Adrenal gland (tissue), 9 donors: ENCODE measurements at regions not wholly inside any gene's neighbourhood (a gene's known extent, or its start where the extent isn't known, plus 50 kb on each side); places are given as distances from the start of the nearest gene placed in this dataset.

Experiments
- DNase-seq, 7 donors: peaks; one replicate each; pipeline ENCODE4 v3.0.0-alpha.2; 2019 to 2020
- H3K27ac ChIP-seq, 5 donors: fragments of 200-600 bp; sonication (generic) in 4 of 5; 1 replicate in 3 of 5; 2 replicates in 2 of 5; pipeline versions ENCODE4 v1.5.1 to v1.8.0; 2016 to 2020; ENCODE audit warnings: mild to moderate bottlenecking in 1 of 5
- H3K27me3 ChIP-seq: fragments of 200-600 bp; 2 replicates; pipeline ENCODE4 v1.8.0; 2021
- H3K36me3 ChIP-seq, 2 donors: fragments of 200-600 bp; replicated peaks in 1 of 2; 1 replicate in 1 of 2; 2 replicates in 1 of 2; pipeline versions ENCODE4 v1.5.1 to v1.8.0; 2018 to 2022
- H3K4me1 ChIP-seq, 2 donors: fragments of 200-600 bp; replicated peaks in 1 of 2; 1 replicate in 1 of 2; 2 replicates in 1 of 2; pipeline versions ENCODE4 v1.5.1 to v1.8.0; 2018 to 2021
- H3K4me3 ChIP-seq, 4 donors: fragments of 200-600 bp; sonication (generic) in 3 of 4; one replicate each; pipeline ENCODE4 v1.5.1; 2016 to 2018
- H3K9me3 ChIP-seq, 3 donors: fragments of 200-600 bp; sonication (generic) in 1 of 3; replicated peaks in 1 of 3; 1 replicate in 2 of 3; 2 replicates in 1 of 3; pipeline versions ENCODE4 v1.5.1 to v1.8.0; 2016 to 2021
- CTCF ChIP-seq, 6 experiments: fragments of 450-650 bp in 4 of 6; fragments of 200-600 bp in 2 of 6; sonication (generic) in 1 of 6; IDR thresholded peaks; 1 replicate in 5 of 6; 2 replicates in 1 of 6; pipeline versions ENCODE4 v1.5.1 to v1.8.0; 2016 to 2021; ENCODE audit warnings: antibody characterized with exemption in 6 of 6, mild to moderate bottlenecking in 2 of 6, moderate library complexity in 1 of 6
- POLR2A ChIP-seq, 2 donors: fragments of 450-650 bp; IDR thresholded peaks; one replicate each; pipeline ENCODE4 v1.6.1; 2017; ENCODE audit warnings: antibody characterized with exemption in 2 of 2, mild to moderate bottlenecking in 2 of 2, moderate library complexity in 1 of 2
- WGBS, 4 donors: extraction: QIAGEN DNeasy Blood & Tissue Kit in 2 of 4; methylation state at CpG; one replicate each; pipeline versions ENCODE4 v1.1.5 to v1.1.7; 2013 to 2017; 5-methylcytosine and 5-hydroxymethylcytosine counted together
- intact Hi-C, 2 donors: fragments of 100-400 bp; cut with DNase I; formaldehyde crosslinking; loops; one replicate each; pipeline versions ENCODE4 v1.14.1 to v1.15.0; 2022 to 2023
- donor health status: healthy with polysubstance abuse.
- donor health status: Bipolar disorder and iron deficiency.
- donor health status: DM: yes; HTN: yes; CAD: no.
- donor health status: DM: no; HTN: no; CAD: no.
- donor health status: DM: no; HTN: no; CAD: no.

DNA sequence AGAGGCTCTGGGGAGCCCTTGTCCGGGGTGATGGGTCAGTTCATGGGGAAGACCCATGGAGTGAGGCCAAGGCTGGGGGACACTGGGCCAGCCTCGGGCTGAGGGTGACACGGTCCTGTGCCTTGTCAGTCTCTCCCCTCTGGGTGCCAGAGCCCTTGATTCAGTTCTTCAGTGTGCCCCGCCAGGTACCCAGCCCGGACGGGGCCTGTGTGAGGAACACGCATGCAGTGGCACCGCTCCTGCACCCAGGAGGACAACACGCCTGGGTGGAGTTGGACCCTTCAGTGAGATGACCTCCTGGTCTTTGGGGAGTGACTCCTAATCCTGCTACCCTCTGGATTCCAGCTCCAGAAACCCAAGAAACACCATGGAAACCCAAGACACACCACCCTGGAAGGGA lies 264.4 kb downstream of the LOXHD1 start:
- no peaks in the 10 kb centered on the region for H3K4me1 ChIP-seq
- 84 to 95% (median 94%) methylated on average over 8 to 9 of the region's 9 CpGs; no CpG with 5 or more reads in 1 of the 4 donors for WGBS, 4 donors

GRCh38 chr18:46393230-46393629 lies 263.8 kb downstream of the LOXHD1 start:
- no peak for DNase-seq
- 78 to 84% (median 81%) methylated on average over 8 of the region's 8 CpGs for WGBS, 4 donors
- Histone ChIP-seq H3K36me3 (no peaks in the 10 kb centered on the region), H3K27ac (no peak overlapping the region), H3K9me3 (no peaks in the 10 kb centered on the region), H3K4me1 (no peaks in the 10 kb centered on the region), H3K4me3 (no peak overlapping the region), H3K27me3 (no peaks in the 10 kb centered on the region)
- intact Hi-C loops, result no loop called here
- no peak for TF ChIP-seq POLR2A (IDR thresholded peaks at IDR 0.05)
- no peak for TF ChIP-seq CTCF (IDR thresholded peaks at IDR 0.05)

More for the DNA sequence above, 264.4 kb downstream of the LOXHD1 start:
- intact Hi-C loops, result no loop called here
- no peak for TF ChIP-seq CTCF (IDR thresholded peaks at IDR 0.05)
- TF ChIP-seq POLR2A (IDR thresholded peaks at IDR 0.05), result no peak
- no peaks in the 10 kb centered on the region for H3K27me3 ChIP-seq
- H3K4me3 ChIP-seq, result no peak overlapping the region
- no peaks in the 10 kb centered on the region for H3K36me3 ChIP-seq
- H3K9me3 ChIP-seq, result no peaks in the 10 kb centered on the region
- H3K27ac ChIP-seq, result no peak overlapping the region
- no peak for DNase-seq

DNA sequence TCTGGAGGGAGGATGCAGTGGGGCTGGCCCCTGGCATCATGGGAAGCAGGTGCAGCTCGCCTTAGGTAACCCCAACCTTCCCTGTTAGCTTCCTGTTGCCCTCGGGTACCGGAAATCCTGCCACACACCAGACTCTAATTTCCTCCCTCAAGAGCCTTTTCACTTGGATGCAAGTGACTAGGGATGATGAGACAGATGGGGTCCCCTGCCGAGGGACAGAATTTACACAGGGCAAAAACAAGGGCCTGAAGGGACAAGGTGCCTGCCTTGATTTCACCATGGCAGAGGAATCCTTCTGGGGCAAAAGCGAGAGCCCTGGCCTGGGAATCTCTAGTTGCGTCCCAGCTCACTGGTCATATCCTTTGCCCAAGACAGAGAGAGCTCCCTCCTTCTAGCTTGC lies 263.1 kb downstream of the LOXHD1 start:
- no peaks in the 10 kb centered on the region for H3K36me3 ChIP-seq
- H3K9me3 ChIP-seq, result no peaks in the 10 kb centered on the region
- H3K4me3 ChIP-seq, result no peak overlapping the region
- WGBS, 4 donors, result 74 to 86% (median 78%) methylated on average over 5 to 6 of the region's 6 CpGs
- intact Hi-C loops, result no loop called here
- no peaks in the 10 kb centered on the region for H3K27me3 ChIP-seq
- DNase-seq, result no peak
- H3K4me1 ChIP-seq, result no peaks in the 10 kb centered on the region
- no peak overlapping the region for H3K27ac ChIP-seq
- TF ChIP-seq POLR2A (IDR thresholded peaks at IDR 0.05) (no peak), CTCF (IDR thresholded peaks at IDR 0.05) (no peak)

DNA sequence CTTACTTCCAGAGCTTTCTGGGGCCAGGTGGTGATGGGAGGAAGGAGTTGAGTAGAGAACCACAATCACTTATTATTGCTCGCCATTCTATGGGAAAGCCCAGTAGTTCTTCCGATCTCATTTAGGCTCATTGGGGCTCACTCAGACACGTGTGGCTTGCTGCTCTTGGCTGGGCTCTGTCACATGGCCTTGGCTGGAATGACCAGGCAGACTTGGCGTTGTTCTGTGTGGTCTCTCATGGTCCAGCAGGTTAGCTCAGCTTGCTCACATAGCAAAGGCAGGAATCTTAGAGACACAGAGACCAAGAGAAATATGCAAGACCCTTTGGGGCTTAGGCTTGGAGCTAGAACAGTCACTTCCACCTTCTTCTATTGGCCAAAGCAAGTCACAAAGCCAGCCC lies 261.2 kb downstream of the LOXHD1 start:
- no peaks in the 10 kb centered on the region for H3K36me3 ChIP-seq
- H3K9me3 ChIP-seq, result no peaks in the 10 kb centered on the region
- 79 to 88% (median 84%) methylated on average over 4 of the region's 4 CpGs for WGBS, 4 donors
- H3K27ac ChIP-seq, result no peak overlapping the region
- intact Hi-C loops, result no loop called here
- no peak for DNase-seq
- no peaks in the 10 kb centered on the region for H3K4me1 ChIP-seq
- no peaks in the 10 kb centered on the region for H3K27me3 ChIP-seq
- TF ChIP-seq POLR2A (IDR thresholded peaks at IDR 0.05) (no peak), CTCF (IDR thresholded peaks at IDR 0.05) (no peak)
- H3K4me3 ChIP-seq, result no peak overlapping the region
